ENCODE measurements at regions not wholly inside any gene's neighbourhood (a gene's known extent, or its start where the extent isn't known, plus 50 kb on each side); places are given as distances from the start of the nearest gene placed in this dataset.

DNA sequence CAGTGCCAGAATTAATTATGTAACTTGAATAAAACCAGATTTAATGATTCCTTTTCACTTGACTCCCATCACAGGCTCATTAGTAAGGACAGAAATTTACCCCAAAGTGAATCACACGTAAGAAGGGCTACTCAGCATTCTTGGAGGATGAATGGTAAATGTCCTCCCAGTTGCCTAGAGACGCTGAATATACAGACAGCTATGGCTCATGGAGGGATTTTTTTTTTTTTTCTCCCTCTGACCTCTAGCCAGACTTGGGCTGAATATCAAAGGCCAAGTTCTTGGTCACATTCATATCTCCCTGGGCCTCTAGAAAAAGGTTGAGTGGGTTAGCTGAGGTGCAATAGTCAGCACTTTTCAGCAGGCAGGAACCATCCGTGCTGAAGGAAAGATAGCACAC lies 77.5 kb downstream of the PHLDA1 start (continued):
- TF ChIP-seq, protein P1, sequence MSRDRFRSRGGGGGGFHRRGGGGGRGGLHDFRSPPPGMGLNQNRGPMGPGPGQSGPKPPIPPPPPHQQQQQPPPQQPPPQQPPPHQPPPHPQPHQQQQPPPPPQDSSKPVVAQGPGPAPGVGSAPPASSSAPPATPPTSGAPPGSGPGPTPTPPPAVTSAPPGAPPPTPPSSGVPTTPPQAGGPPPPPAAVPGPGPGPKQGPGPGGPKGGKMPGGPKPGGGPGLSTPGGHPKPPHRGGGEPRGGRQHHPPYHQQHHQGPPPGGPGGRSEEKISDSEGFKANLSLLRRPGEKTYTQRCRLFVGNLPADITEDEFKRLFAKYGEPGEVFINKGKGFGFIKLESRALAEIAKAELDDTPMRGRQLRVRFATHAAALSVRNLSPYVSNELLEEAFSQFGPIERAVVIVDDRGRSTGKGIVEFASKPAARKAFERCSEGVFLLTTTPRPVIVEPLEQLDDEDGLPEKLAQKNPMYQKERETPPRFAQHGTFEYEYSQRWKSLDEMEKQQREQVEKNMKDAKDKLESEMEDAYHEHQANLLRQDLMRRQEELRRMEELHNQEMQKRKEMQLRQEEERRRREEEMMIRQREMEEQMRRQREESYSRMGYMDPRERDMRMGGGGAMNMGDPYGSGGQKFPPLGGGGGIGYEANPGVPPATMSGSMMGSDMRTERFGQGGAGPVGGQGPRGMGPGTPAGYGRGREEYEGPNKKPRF (IDR thresholded peaks at IDR 0.05; ENCODE audit: low read depth, low read length), result no peak
- TF ChIP-seq, protein P2, sequence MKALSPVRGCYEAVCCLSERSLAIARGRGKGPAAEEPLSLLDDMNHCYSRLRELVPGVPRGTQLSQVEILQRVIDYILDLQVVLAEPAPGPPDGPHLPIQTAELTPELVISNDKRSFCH (CRISPR knock-in tag; IDR thresholded peaks at IDR 0.05), result no peak
- TF ChIP-seq, protein P2 (tag; IDR thresholded peaks at IDR 0.05), result no peak
- TF ChIP-seq SAFB (IDR thresholded peaks at IDR 0.05; ENCODE audit: borderline replicate concordance, low read depth, low read length), result no peak
- no peak for TF ChIP-seq FOXP1 (CRISPR knock-in tag; IDR thresholded peaks at IDR 0.05)
- no peak for TF ChIP-seq CHD1 (IDR thresholded peaks at IDR 0.05; ENCODE audit: low read length)
- TF ChIP-seq SIN3A (IDR thresholded peaks at IDR 0.05; ENCODE audit: borderline replicate concordance in 2 of 2, control insufficient read depth in 1 of 2, low read depth in 2 of 2, low read length in 2 of 2), result no peak
- no peak for TF ChIP-seq ZNF717 (CRISPR knock-in tag; IDR thresholded peaks at IDR 0.05)
- TF ChIP-seq CHCHD3 (CRISPR knock-in tag; IDR thresholded peaks at IDR 0.05), result no peak
